Activated T-cell treated with anti-CD3 and anti-CD28 coated beads for 4 hours (primary cell): ENCODE measurements at regions not wholly inside any gene's neighbourhood (a gene's known extent, or its start where the extent isn't known, plus 50 kb on each side); places are given as distances from the start of the nearest gene placed in this dataset.
"Not testable (repeated sequence)": the region's sequence is repeated elsewhere in the genome, so short reads cannot be mapped to it uniquely, and the experiment has no call there.

Experiments used
- DNase-seq: peaks from one replicate; pipeline ENCODE4 v3.0.0-alpha.2; 2020

GRCh38 chrX:63176578-63176977, 174.6 kb downstream of the SPIN4 start:
- DNase-seq = not testable (repeated sequence)

DNA sequence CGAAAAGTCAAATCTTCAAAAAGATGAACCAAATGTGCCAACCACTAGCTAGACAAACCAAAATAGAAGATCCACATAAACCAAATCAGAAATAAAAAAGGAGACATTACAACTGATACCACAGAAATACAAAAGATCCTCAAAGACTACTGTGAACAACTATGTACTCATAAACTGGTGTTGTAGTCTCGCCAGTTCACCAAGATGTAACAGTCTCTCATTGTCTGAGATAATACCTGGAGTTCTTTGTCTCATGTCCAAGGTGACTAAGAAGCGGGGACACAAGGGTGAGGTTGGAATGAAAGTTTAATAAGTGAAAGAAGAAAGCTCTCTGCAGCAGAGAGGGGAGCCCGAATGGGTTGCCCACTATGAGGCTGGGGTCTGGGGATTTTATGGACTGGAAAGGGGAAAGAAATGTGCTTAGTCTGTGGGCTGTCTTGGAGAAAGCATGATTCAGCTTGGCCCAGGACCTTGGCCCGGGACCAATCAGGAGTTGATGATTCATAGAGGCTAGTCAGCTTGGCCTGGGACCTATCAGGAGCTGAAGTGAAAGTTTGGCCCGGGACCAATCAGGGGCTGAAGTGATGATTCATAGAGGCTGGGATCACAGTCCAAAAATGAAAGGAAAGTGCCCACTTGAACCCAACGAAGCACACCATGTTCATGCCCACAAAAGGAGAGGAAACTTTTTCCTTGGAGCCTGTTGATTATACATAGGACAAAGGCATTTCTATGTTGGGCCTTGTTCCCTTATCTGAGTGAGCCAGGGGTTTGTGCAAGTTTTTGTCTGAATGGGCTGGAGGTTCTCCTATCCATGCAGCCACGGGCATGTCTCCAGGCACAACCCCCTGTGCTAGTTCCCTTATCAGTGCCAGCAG, 177.1 kb downstream of the SPIN4 start:
- DNase-seq = not testable (repeated sequence)

DNA sequence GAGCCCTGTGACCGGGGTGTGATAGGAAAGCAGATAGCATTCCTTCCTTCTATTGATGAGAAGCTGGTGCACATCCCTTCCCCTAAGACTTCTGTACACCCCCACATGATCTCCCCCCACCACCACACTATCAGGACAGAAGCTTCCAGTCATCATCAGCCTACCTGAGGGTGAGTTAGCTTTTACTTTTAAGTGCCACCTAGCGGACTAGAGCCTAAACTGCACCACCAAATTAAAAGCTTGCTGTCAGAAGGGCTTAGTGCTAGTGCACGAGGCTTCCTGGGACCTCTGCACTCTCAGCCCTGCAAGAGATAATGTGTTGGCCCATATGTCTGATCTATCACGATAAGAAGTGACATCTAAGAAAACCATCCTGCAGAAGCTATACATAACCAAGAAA, 181.7 kb downstream of the SPIN4 start:
- not testable (repeated sequence) for DNase-seq

GRCh38 chrX:63168949-63169348, 182.2 kb downstream of the SPIN4 start:
- DNase-seq = not testable (repeated sequence)

DNA sequence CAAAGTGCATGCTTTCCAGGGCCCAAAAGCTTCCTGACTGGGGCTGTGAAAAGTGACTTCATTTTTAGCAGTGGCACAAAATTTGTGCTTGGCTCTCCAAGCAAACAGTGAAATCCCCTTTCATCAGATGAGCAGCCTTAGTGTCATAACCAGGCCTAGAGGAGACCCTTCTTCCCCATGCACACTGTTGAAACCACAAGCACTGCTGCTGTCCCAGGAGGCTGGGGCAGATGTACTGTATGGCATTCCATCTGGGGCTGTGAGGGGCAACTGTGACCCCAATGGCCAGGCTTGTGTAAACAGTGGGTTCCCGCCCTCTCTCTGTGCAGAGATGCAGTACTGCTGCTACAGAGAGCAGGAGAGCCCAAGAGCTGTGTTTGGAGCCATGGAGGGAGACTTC, 184.1 kb downstream of the SPIN4 start:
- DNase-seq = not testable (repeated sequence)

DNA sequence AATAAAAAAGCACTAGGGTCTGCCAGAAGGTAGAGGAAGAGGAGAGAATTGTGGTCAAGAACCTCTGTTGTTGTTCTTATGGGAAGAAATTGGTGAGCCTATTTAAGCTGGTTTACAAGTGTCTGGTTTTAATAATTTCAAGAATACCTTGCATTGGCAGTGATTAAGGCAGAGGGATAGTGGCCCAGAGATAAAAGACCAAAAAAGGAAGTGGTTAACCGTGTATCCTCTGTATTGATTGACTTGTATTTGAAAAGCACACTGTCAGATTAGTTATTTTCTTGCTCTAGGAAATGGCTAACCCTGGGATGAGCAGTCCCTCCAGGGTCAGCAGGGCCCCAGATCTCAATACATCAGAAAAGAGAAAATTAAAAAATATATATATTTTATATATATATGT, 190.1 kb downstream of the SPIN4 start:
- not testable (repeated sequence) for DNase-seq

GRCh38 chrX:63160340-63160739, 190.8 kb downstream of the SPIN4 start:
- DNase-seq = not testable (repeated sequence)

DNA sequence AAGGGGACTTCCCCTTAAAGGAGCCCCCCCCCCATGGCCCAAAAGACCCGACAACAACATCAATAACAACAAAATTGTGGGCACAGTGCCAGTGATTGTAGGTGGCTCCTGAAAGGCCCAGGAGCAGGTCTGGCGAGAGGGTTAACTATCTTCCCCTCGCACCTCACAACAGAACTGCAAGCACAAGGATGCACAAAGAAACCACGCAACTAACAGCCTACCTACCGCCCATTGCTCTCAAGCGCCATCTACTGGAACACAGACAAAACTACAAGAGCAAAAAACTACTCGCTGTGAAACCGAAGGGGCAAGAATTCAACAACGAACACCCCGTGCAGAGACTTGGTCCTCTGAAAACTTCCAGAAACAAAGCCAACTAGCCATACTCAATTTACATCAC, 205.6 kb downstream of the SPIN4 start:
- not testable (repeated sequence) for DNase-seq

DNA sequence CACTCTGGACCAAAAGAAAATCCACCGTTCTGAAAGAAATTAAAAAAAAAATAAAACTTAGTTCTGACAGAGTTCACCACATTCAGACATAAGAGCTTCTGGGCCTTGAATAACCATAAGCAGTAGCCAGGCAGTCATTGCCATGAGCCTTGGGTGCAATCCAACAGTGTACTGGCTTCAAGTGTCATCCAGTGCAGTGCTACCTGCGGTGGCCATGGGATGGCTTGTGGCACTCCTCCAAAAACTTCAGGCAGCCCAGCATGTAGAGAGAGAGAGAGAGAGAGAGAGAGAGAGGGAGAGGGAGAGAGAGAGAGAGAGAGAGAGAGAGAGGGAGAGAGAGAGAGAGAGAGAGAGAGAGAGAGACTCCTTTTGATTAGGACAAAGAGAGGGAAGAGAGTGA, 208.5 kb downstream of the SPIN4 start:
- not testable (repeated sequence) for DNase-seq

DNA sequence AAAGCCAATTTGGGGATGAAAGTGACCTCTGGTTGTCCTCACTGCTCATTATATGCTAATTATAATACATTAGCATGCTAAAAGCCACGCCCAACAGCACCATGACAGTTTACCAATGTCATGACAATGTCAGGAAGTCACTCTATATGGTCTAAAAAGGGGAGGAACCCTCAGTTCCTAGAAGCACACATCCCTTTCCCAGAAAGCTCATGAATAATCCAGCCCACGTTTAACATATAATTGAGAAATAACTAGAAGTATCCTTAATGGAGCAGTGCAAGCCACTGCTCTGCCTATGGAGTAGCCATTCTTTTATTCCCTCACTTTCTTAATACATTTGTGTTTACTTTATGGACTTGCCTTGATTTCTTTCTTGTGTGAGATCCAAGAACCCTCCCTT, 215.3 kb downstream of the SPIN4 start:
- DNase-seq = not testable (repeated sequence)

DNA sequence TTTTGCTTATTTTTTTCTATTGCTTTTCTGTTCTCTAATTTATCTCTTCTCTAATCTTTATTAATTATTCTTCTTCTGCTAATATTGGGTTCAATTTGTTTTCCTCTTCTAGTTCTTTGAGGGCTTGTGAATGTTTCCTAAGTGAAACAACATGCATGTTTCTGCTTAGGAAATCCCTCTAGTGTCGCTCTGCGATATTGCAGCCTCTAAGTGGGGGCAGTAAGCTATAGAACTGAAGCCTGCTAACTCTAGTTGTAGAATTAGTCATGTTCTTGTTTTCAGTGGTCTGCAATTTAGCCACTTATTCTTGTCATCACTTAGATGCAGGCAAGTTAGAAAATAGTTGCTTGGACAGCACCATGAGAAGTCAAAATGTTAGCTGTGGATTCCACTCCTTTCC, 222.6 kb downstream of the SPIN4 start:
- no peak for DNase-seq

- DNase-seq = no peak
Observed at GRCh38 chrX:63115196-63115595, 235.9 kb downstream of the SPIN4 start.

DNA sequence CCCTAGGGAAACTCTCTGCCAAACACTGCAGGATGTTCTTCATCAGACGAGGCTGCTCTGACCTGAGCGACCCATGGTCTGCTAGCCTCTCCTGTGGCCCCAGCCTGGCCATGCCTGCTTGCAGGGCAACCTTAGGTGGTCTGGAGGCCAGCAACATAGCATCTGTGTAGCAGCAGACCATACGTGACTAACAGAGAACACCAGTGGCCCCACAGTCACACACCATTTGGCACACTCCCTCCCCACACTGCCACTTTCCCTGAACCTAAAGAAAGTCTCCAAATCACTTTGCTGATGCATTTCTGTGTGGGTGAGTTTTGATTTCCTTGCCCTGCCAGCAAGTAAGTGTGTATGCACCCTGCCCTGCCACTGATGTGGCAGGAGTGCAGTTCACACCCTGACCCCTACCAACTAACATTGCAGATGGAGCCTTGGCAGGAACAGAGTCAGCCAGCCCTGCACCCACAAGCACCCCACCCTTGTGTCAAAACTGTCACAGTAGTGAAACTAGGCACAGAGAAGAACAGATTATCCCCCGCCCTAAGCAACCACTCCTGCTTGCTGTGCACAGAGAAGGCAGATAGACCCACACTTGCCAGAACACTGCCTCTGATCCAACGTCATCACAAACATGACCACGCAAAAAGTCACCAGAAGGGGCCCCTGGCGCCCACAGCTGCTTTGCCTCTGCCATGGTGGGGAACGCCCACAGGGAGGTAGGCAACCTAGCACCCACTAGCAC, 249.1 kb downstream of the SPIN4 start:
- DNase-seq = no peak

DNA sequence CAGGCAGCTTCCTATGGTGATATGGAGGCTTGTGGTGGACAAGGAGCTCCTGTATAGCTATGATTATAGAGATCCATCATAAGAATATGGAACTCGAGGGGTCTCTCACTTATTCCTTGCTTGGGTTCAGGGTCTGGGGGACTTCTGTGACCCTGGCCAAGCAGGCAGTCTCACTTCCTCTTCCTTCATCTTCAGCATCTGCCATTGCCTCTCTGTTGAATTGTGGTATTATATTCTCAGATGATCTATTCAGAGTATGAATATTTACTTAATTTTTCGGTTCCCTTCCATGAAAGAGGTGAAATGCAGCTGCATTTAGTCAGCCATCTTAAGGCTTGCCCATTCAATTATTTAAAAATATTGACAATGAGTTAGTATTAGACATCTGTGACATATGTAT, 292.9 kb downstream of the SPIN4 start:
- no peak for DNase-seq

- no peak for DNase-seq
Observed at GRCh38 chrX:63050225-63050624, 300.9 kb downstream of the SPIN4 start.

DNA sequence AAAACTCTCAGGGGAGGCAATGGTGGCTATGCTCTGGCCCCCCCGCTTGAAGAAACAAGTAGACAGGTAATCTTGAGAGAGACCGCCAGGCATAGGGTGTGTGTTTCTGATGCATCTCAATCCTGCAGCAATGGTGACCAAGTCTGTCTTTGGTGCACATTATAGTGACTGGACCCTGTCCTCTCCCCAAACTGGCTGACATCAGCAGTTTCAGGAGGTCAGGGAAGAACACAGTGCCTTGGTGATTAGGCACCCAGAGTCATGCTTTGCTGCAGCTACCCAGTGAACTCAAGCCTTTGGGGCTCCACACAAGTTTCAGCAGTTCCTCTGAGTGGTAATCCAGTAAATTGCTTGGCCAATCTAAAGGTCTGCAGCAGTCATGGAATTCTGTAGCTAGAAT, 318.3 kb downstream of the SPIN4 start:
- no peak for DNase-seq

DNA sequence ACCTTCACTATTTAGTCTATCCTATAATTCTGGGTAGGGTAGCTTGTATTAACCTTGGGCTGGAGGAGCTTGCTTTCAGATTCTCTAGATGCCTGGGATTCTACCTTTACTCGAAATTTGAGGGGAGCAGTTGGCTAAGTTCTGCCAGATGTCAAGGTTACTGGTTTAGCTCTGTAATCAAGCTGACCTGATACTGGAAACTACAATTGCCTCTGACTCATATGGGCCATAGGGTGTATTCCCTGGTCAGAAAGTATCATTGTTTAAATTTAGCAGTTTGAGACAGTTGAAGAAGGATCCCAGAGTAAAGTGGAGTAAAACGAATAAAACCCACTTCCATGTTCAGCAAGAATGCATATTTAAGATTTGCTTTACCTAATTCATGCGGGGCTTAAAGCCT, 337.6 kb downstream of the SPIN4 start:
- DNase-seq = no peak

DNA sequence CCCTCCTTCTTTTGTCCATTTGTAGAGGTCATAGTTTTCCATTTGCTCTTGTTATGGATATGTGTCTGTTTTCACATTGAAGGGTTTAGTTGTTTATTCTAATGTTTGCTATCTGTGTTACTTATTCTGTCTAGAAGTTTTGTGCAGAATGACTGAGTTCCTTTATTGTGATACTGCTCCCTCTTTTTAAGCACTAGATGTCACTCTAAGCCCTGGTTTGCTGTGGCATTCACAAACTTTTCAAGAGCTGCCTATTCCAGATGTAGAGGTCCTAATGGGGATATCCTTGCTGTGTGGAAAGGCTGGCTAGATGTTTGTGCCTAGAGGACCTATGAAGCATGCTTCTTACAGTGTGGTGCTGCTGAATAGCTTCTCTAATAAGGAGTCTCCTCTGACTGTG, 338.6 kb downstream of the SPIN4 start:
- DNase-seq = no peak

DNA sequence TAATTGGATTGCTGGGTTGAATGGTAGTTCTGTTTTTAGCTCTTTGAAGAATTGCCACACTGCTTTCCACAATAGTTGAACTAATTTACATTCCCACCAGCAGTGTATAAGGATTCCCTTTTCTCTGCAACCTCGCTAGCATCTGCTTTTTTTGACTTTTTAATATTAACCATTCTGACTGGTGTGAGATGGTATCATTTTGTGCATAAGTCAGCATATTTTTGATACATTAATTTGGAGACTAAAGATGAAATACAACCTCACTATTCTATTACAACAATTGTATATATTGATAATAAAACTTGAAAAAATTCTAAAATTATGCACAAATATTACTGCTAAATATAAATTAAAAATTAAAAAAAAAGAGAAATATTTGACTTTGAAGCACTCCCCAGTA, 350.9 kb downstream of the SPIN4 start:
- DNase-seq = not testable (repeated sequence)
